ENCODE measurements at regions not wholly inside any gene's neighbourhood (a gene's known extent, or its start where the extent isn't known, plus 50 kb on each side); places are given as distances from the start of the nearest gene placed in this dataset.

DNA sequence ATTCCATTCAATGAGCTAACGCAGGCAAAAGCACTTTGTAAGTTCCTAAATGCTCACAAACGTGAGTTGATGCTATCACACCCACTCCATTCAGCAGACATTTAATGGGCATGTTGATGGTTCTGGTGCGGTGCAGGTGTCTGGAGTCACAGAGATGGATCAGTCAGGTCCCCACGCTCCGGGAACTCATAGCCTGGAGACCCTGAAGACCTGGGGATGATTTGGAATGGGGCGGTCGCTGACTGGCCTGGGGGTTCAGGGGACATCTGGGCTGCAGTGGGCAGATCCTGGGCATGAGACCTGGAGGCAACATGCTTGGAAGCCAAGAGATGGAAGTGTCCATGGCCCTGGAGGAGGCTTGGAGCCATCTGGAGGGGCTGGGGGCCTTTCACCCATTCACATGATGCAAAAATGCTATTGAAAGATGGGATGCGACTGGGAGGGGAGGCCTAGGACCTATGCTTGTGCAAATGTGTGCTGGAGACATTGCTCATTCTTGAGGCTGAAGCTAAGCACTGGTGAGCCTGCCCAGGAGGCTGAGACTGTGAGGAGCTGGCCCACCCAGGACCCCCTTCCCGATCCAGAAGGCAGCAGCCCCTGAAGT lies 522.6 kb downstream of the GLRX3 start:
- H3K9me3 Mint-ChIP-seq, result no peaks in the 10 kb centered on the region
- H3K4me3 Mint-ChIP-seq, result no peak overlapping the region
- H3K4me1 Mint-ChIP-seq, result no peaks in the 10 kb centered on the region
- peaks cover 1% of the 10 kb centered on the region for H3K27me3 Mint-ChIP-seq
- H3K27ac Mint-ChIP-seq, result no peak overlapping the region
- no peaks in the 10 kb centered on the region for H3K36me3 Mint-ChIP-seq

DNA sequence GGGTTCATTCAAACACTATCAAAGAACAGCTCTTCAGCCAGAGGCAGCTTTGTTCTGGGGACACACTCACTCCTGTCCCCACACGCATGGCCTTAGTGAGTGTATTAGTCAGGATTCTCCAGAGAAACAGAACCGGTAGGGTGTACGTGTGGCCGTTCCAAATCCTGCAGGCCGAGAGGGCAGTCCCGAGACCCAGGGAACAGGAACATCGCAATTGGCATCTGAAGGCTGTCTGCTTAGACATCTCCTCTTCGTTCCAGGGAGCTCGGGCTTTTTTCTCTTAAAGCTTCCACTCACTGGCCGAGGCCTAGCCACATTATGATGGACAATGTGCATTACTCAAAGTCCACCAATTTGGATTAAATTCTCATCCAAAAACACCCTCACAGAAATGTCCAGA lies 523.3 kb downstream of the GLRX3 start:
- Mint-ChIP-seq H3K27me3 (peaks cover 1% of the 10 kb centered on the region), H3K9me3 (no peaks in the 10 kb centered on the region)

DNA sequence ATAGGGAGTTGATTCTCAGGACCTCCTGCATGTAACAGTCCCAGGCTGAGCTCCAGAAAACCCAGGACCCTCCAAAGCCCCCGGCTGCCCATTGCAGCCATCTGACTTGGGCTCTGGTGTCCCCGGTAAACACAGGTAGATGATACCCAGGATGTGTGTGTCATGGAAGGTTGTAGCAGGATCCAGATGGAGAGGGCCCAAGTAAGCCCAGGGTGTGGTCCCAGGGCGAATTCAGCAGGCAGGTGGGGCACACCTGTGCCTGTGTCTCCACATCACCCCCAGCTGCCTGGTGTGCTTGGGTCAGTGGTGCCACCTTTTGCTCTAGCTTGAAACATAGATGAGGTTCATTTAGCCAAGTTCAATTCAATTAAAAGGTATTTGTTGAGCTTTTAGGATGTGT lies 524.1 kb downstream of the GLRX3 start:
- Mint-ChIP-seq H3K4me1 (no peaks in the 10 kb centered on the region), H3K36me3 (no peaks in the 10 kb centered on the region), H3K4me3 (no peak overlapping the region), H3K9me3 (no peaks in the 10 kb centered on the region), H3K27ac (no peak overlapping the region), H3K27me3 (peaks cover 1% of the 10 kb centered on the region)

More for the DNA sequence above, 523.3 kb downstream of the GLRX3 start:
- H3K4me3 Mint-ChIP-seq, result no peak overlapping the region
- no peaks in the 10 kb centered on the region for H3K36me3 Mint-ChIP-seq
- no peaks in the 10 kb centered on the region for H3K4me1 Mint-ChIP-seq
- no peak overlapping the region for H3K27ac Mint-ChIP-seq

DNA sequence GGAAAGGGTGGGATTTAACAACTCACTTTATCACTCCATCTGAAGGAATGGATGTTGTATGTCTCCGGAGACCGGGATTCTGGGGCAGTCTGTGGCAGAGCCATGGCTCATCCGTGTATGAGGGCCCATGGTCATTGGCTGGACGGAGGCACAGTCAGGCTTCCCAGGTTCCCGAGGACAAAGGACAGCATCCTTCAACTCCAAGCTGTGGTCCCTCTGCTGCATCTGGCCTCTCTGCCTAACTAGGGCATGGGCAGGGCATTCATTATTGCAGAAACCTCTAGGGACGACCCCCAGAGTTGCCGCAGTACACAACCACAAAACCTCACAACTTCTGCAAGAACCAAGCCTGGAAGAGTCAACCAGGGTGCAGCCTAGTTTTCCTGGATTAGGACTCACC lies 525.2 kb downstream of the GLRX3 start:
- H3K4me3 Mint-ChIP-seq, result no peak overlapping the region
- H3K27me3 Mint-ChIP-seq, result peaks cover 1% of the 10 kb centered on the region
- H3K9me3 Mint-ChIP-seq, result no peaks in the 10 kb centered on the region
- no peaks in the 10 kb centered on the region for H3K36me3 Mint-ChIP-seq
- no peak overlapping the region for H3K27ac Mint-ChIP-seq
- no peaks in the 10 kb centered on the region for H3K4me1 Mint-ChIP-seq

DNA sequence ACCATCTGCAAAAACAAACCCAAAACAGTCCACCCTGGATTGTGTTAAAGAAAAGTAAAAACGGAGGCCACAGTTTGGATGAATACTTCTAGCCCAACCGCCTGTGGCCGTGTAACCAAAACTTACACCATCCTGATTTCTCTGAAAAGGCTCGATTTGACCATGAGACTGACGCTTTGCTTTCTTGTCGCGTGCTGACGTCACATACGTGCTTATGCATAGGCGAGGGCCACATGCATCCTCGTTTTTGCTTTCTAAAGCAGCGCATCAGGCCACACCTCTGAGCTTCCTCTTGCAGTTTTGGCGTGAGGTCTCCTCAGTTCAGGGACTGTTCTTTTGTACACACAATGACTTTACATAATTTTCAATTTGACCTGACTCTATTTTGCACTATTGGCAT lies 526.6 kb downstream of the GLRX3 start:
- H3K4me1 Mint-ChIP-seq, result no peaks in the 10 kb centered on the region
- no peak overlapping the region for H3K4me3 Mint-ChIP-seq
- H3K27me3 Mint-ChIP-seq, result peaks cover 1% of the 10 kb centered on the region
- H3K27ac Mint-ChIP-seq, result no peak overlapping the region
- no peaks in the 10 kb centered on the region for H3K36me3 Mint-ChIP-seq
- H3K9me3 Mint-ChIP-seq, result no peaks in the 10 kb centered on the region

DNA sequence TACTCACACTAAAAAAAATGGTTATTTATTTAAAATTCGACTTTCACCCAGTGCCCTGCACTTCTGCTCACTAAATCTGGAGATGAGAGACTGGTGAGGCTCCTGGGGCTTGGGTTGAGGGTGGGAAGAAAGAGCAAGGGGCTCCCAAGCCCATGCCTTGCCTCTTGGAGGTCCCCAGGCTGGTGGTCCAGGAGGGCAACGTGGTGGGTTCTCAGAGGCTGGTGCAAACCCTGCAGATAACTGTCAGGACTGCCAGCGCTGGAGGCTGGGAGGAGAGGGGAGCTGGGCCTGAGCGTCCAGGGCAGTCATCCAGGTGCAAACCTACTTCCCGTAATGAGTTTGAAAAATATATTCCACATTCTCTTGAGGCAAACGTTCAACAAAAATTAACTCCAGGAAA lies 528.3 kb downstream of the GLRX3 start:
- Mint-ChIP-seq H3K27ac (no peak overlapping the region), H3K4me1 (no peaks in the 10 kb centered on the region), H3K27me3 (no peaks in the 10 kb centered on the region), H3K4me3 (no peak overlapping the region), H3K9me3 (no peaks in the 10 kb centered on the region), H3K36me3 (no peaks in the 10 kb centered on the region)

DNA sequence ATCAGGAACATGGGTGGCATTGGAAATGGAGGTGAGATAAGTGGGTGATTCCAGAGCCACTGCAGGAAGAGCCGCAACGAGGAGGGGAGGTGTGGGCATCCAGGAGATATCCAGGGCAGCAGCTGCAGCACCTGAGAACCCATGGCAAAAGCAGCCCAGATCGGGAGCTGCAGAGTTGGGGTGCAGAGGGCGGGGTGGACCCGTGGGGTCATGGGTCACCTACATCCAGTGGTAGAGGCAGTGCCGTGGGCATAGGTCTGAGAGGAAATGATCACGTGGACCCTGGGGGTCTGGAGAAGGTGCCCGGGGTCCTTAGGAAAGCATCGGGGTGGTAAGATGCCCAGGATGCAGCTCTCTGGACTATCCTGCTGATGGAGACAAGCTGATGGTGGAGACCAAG lies 530.0 kb downstream of the GLRX3 start:
- Mint-ChIP-seq H3K4me3 (no peak overlapping the region), H3K36me3 (no peaks in the 10 kb centered on the region), H3K4me1 (no peaks in the 10 kb centered on the region), H3K27ac (no peak overlapping the region), H3K27me3 (no peaks in the 10 kb centered on the region), H3K9me3 (no peaks in the 10 kb centered on the region)

DNA sequence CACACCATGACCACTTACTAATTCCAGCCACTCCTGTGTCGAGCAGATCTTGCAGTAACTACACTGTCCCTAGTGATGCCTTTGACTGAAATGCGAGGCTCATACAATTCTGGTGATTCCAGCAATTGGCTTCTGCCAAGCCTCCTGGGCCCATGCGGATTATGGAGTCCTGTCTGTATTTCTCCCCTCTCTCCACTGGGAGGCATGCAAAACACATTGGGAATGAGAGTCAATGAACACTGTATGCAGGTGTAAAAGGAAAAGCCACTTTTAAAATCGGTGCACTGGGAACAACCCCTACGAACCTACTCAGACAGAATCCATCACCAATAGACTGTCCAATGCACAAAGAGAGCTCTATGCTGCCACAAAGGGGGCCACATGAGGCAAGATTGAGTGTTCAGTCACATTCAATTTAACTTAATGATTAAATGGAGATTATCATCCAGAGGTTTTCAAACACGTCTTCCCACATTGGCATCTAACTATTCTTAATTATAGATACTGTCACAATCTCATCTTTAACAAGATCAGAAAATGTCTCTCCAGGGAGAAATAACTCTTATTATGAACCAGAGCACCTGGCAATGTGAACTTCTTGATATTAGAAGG lies 550.6 kb downstream of the GLRX3 start:
- no peak overlapping the region for H3K27ac Mint-ChIP-seq
- no peaks in the 10 kb centered on the region for H3K36me3 Mint-ChIP-seq
- H3K9me3 Mint-ChIP-seq, result peaks cover 4% of the 10 kb centered on the region
- no peaks in the 10 kb centered on the region for H3K4me1 Mint-ChIP-seq
- H3K27me3 Mint-ChIP-seq, result no peaks in the 10 kb centered on the region
- no peak overlapping the region for H3K4me3 Mint-ChIP-seq

DNA sequence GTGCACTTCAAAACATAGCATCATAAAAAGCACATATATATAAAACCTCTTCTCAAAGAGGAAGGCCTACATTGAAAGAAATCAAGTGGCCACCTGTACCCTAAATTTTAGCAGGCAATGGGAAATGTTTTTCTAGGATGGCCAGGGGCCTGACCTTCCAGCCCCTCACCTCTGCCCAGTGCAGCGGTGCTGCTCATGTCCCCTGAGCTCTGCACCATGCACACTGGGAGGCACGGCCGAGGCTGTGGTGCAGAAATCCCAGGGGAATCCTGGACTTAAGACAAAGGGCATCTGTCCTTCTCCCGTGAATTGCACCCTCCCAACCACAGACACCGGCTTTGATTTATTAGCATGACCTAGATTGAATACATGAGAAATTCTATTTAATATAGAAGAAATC lies 551.4 kb downstream of the GLRX3 start:
- Mint-ChIP-seq H3K27ac (no peak overlapping the region), H3K27me3 (no peaks in the 10 kb centered on the region), H3K9me3 (peaks cover 4% of the 10 kb centered on the region)

DNA sequence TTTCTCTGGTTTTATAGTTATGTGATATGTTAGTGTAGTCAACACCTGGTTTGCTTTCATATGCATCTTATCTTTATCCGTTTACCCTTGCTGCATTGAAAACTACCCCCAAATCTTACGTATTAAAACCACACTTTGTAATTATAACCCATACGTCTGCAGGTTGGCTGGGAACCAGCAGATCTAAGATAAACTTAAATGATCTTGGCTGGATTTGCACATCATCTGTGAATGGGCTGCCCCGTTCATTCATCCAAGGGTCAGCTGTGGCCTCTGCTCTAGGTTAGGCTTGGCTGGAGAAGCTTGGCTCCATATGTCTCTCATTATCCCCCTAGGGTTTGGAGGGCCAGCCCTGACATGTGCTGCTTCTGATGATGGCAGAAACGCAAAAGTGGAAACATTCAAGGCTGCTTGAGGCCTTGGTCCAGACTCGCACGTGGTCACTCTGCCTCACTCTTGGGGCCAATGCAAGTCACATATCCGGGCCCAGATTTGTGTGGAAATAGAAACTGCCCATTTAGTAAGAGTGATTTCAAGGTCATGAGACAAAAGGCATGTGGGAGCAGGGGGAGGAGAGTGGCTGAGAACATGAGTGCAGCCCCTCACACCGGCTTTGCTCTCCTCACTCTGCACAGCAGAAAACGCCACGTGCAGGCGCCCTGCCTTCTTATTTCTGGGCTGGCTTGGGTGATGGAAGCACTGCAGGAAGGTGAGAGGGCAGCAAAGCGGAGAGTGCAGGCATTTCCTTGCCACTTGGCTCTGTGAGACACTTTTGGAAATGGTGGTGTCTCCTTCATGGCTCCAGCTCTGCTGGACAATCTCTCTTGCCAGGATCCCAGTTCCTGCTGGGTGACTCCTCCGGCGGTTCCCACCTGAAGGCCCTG lies 553.8 kb downstream of the GLRX3 start:
- H3K27me3 Mint-ChIP-seq, result peaks cover 3% of the 10 kb centered on the region
- no peak overlapping the region for H3K27ac Mint-ChIP-seq
- H3K36me3 Mint-ChIP-seq, result no peaks in the 10 kb centered on the region
- no peak overlapping the region for H3K4me3 Mint-ChIP-seq
- H3K4me1 Mint-ChIP-seq, result no peaks in the 10 kb centered on the region
- no peaks in the 10 kb centered on the region for H3K9me3 Mint-ChIP-seq

More for the DNA sequence above, 551.4 kb downstream of the GLRX3 start:
- H3K4me3 Mint-ChIP-seq, result no peak overlapping the region
- no peaks in the 10 kb centered on the region for H3K36me3 Mint-ChIP-seq
- no peaks in the 10 kb centered on the region for H3K4me1 Mint-ChIP-seq

DNA sequence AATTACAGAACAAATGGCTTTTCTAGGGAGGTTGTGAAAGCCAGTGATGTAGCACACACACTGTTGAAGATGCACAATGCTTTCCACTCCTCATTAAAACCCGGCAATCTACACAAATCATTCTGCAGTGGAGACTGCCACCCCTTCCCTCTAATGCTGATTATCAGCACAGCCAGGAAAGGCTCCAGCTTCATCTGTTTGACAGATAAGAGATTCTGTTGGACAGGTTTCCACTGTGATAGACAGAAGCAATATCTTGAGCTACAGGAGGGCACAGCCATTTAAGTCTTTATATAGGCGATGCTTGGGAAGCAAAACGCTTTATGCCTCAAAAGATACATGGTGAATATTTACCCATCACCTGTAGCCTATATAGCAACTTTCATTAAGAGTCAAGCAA lies 555.6 kb downstream of the GLRX3 start:
- Mint-ChIP-seq H3K36me3 (no peaks in the 10 kb centered on the region), H3K27me3 (peaks cover 3% of the 10 kb centered on the region), H3K4me3 (no peak overlapping the region), H3K27ac (no peak overlapping the region), H3K9me3 (no peaks in the 10 kb centered on the region), H3K4me1 (no peaks in the 10 kb centered on the region)

DNA sequence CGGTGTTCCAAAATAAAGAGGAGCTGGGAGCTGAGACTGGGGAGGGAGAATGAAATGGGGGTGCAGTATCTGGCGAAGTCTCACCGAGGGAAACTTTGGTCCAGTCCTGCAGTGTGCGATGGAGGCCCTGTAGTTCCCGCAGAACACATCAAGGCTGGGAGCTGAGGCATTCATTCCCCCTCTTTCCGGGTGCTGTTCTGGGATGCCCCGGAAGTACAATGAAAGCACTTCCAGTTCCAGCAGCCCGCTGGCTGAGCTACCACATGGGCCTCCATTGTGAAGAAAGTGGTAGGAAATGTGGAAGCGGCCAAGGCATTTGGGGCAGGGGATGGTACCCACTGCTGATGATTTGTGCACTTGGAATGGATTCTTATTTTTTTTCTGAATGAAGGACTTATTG lies 560.7 kb downstream of the GLRX3 start:
- no peaks in the 10 kb centered on the region for H3K9me3 Mint-ChIP-seq
- H3K27ac Mint-ChIP-seq, result no peak overlapping the region
- no peaks in the 10 kb centered on the region for H3K36me3 Mint-ChIP-seq
- H3K4me1 Mint-ChIP-seq, result no peaks in the 10 kb centered on the region
- no peak overlapping the region for H3K4me3 Mint-ChIP-seq
- H3K27me3 Mint-ChIP-seq, result peaks cover 3% of the 10 kb centered on the region

DNA sequence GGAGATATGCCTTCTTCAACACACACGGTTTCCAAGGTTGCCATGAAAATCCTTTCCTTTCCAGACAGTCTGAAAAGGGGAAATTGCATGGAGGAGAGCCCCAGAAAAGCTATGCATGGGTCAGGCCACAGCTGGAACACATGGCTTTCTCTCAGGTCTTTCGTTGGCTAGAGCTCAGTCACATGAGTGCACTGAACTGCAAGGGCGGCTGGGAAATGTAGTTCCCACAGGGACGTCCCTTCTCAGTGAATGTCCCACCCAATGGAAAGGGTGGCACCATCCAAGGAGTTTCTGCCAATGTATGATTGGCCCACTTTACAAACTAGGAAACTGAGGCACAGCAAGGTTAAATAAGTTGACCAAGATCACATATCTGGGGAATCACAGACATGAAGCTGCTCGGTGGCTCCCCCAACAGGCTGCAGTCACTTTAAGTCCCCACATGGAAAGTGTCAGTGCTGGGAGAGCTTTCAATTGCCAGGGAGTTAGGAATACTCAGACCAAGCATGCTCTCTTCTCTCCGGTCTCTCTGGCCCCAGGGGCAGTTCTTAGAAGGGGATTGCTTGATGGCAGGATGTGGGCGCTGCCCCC lies 571.3 kb downstream of the GLRX3 start:
- H3K4me3 Mint-ChIP-seq, result no peak overlapping the region
- peaks cover 4% of the 10 kb centered on the region for H3K27me3 Mint-ChIP-seq
- no peaks in the 10 kb centered on the region for H3K36me3 Mint-ChIP-seq
- no peaks in the 10 kb centered on the region for H3K9me3 Mint-ChIP-seq
- H3K27ac Mint-ChIP-seq, result no peak overlapping the region
- H3K4me1 Mint-ChIP-seq, result no peaks in the 10 kb centered on the region

DNA sequence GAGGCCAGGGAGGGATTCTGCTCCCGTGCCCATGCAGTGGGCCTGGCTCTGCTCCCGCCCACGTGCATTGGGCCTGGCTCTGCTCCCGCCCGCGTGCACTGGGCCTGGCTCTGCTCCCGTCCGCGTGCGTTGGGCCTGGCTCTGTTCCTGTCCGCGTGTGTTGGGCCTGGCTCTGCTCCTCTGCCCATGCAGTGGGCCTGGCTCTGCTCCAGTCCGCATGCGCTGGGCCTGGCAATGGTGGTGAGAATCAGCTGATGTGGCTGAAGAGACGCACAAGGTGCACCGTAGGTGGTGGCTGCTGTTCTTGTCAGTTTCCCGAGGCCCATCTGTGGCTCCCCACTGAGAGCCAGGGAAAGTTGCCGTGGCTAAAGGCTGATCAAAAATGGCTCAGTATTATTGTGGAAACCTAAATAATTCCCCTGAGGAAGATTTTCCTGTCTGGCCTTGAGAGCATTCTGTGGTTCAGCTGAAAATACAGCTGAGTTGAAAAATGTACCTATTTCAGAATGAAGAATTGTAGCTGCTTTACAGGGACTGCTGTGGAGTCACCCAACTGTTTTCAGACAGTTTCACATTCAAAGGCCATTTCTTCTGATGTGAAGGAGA lies 572.4 kb downstream of the GLRX3 start:
- H3K4me1 Mint-ChIP-seq, result no peaks in the 10 kb centered on the region
- H3K27ac Mint-ChIP-seq, result no peak overlapping the region
- H3K4me3 Mint-ChIP-seq, result no peak overlapping the region
- H3K36me3 Mint-ChIP-seq, result no peaks in the 10 kb centered on the region
- no peaks in the 10 kb centered on the region for H3K9me3 Mint-ChIP-seq
- H3K27me3 Mint-ChIP-seq, result peaks cover 4% of the 10 kb centered on the region

DNA sequence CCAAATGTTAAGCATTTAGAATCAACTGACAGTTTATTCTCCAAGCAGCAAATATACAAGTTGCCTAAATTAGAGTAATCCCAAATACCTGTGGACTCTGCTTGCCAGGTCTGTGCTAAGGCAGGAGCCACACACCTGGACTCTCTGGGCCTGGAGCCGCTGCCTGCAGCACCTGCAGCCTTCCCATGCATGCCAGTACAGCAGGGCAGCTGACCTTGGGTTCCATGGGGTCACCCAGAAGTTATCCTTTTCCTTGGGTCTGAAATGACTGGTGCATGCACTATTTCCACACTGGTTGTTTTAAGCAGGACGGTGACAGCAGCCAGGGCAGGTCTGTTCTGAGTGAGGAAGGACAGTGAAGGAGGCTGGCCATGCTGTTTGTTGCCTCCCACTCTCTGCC lies 573.2 kb downstream of the GLRX3 start:
- H3K27me3 Mint-ChIP-seq, result peaks cover 3% of the 10 kb centered on the region
- H3K4me3 Mint-ChIP-seq, result no peak overlapping the region
- no peaks in the 10 kb centered on the region for H3K36me3 Mint-ChIP-seq
- H3K4me1 Mint-ChIP-seq, result no peaks in the 10 kb centered on the region
- no peak overlapping the region for H3K27ac Mint-ChIP-seq
- no peaks in the 10 kb centered on the region for H3K9me3 Mint-ChIP-seq

DNA sequence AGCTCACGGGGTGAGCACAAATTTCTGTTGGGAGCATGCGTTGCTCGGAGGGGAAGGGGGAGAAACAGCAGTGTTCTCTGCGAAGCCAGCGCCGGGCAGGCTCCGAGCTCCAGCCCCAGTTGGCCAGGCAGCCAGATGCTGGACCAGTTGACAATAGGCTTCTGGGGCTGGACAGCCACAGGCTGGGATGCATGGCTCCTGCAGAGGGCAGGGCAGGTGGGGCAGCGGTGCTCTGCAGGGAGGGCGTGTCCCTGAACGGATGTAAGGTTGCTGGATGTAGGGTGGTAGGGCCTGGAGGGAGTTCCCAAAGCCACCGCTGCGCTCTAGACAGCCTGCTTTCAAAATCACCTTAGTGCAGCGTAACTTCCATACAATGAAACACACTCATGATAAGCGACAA lies 574.9 kb downstream of the GLRX3 start:
- Mint-ChIP-seq H3K36me3 (no peaks in the 10 kb centered on the region), H3K4me3 (no peak overlapping the region), H3K4me1 (no peaks in the 10 kb centered on the region), H3K27me3 (no peaks in the 10 kb centered on the region), H3K9me3 (no peaks in the 10 kb centered on the region), H3K27ac (no peak overlapping the region)

All from activated naive CD4-positive, alpha-beta T cell treated with anti-CD3 and anti-CD28 coated beads, Interleukin-2, amount 50 U/mL, for 24 hours (primary cell).